ENCODE measurements at regions not wholly inside any gene's neighbourhood (a gene's known extent, or its start where the extent isn't known, plus 50 kb on each side); places are given as distances from the start of the nearest gene placed in this dataset.
A peak's percentile ranks its signal among the peaks of the same experiment; 100 is the strongest.
"Not testable (repeated sequence)": the region's sequence is repeated elsewhere in the genome, so short reads cannot be mapped to it uniquely, and the experiment has no call there.

DNA sequence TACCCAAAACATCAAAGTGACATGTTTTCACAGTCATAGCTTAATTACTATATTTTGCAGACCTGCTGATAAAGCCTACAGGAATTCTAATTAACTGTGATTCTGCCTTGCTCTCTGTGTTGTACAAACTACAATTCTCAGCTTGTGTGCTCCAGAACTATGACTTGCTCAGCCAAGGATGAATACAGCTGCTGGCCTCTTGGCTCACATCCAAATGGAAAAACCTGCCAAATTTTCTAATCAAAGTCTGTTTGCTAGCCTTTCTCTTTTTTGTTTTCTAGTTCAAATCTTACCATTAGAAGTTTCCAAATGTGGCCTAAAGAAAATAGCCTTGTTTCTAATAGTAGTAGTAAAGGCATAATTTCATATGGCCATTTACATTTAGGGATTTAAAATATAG is 1176.8 kb downstream of the FAM133A start:
- H3K36me3 ChIP-seq (ENCODE audit: low read depth), result no peaks in the 10 kb centered on the region
- peaks cover 8% of the 10 kb centered on the region; the same call in 1 of the 2 replicates for H3K4me1 ChIP-seq (replicated peaks; ENCODE audit: insufficient read depth)
- no peaks in the 10 kb centered on the region for H3K79me2 ChIP-seq (ENCODE audit: low read depth)
- no peaks in the 10 kb centered on the region for H4K20me1 ChIP-seq (ENCODE audit: insufficient read depth)
- no peaks in the 10 kb centered on the region for H3K27me3 ChIP-seq (ENCODE audit: insufficient read depth, low read depth)
- no peak for DNase-seq
- ChIA-PET CTCF (no interaction called here), POLR2A (ENCODE audit: unreplicated experiment) (no interaction called here)
- no peak overlapping the region for H3K4me3 ChIP-seq
- H3F3A ChIP-seq (ENCODE audit: insufficient read depth, low read depth), result no peaks in the 10 kb centered on the region
- H3K9me3 ChIP-seq (ENCODE audit: insufficient read depth, low read depth), result no peaks in the 10 kb centered on the region
- H3K27ac ChIP-seq, result no peak overlapping the region
- intact Hi-C loops (cut with micrococcal nuclease; ENCODE audit: unreplicated experiment), result no loop called here
- TF ChIP-seq EZH2 (IDR thresholded peaks at IDR 0.05; ENCODE audit: low read depth), result no peak
- TF ChIP-seq, protein P1, sequence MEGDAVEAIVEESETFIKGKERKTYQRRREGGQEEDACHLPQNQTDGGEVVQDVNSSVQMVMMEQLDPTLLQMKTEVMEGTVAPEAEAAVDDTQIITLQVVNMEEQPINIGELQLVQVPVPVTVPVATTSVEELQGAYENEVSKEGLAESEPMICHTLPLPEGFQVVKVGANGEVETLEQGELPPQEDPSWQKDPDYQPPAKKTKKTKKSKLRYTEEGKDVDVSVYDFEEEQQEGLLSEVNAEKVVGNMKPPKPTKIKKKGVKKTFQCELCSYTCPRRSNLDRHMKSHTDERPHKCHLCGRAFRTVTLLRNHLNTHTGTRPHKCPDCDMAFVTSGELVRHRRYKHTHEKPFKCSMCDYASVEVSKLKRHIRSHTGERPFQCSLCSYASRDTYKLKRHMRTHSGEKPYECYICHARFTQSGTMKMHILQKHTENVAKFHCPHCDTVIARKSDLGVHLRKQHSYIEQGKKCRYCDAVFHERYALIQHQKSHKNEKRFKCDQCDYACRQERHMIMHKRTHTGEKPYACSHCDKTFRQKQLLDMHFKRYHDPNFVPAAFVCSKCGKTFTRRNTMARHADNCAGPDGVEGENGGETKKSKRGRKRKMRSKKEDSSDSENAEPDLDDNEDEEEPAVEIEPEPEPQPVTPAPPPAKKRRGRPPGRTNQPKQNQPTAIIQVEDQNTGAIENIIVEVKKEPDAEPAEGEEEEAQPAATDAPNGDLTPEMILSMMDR (conservative IDR thresholded peaks at IDR 0.05), result no peak
- no peaks in the 10 kb centered on the region for H3K9me2 ChIP-seq (ENCODE audit: insufficient read depth)
- H3K4me2 ChIP-seq, result no peak overlapping the region
- H2AFZ ChIP-seq, result no peak overlapping the region
- no TSS peak for BruUV-seq (replicated peaks)

GRCh38 chrX:94854251-94854650 is 1180.2 kb downstream of the FAM133A start:
- H3F3A ChIP-seq (ENCODE audit: insufficient read depth, low read depth), result no peaks in the 10 kb centered on the region
- H2AFZ ChIP-seq, result no peak overlapping the region
- no peaks in the 10 kb centered on the region for H3K9me2 ChIP-seq (ENCODE audit: insufficient read depth)
- peaks cover 8% of the 10 kb centered on the region; the same call in 1 of the 2 replicates for H3K4me1 ChIP-seq (replicated peaks; ENCODE audit: insufficient read depth)
- CTCF ChIA-PET, result no interaction called here
- BruUV-seq (replicated peaks), result no TSS peak
- H3K79me2 ChIP-seq (ENCODE audit: low read depth), result no peaks in the 10 kb centered on the region
- H3K4me2 ChIP-seq, result peak overlapping the region; percentile 31; the same call in 1 of the 2 replicates
- no peaks in the 10 kb centered on the region for H4K20me1 ChIP-seq (ENCODE audit: insufficient read depth)
- no peaks in the 10 kb centered on the region for H3K27me3 ChIP-seq (ENCODE audit: insufficient read depth, low read depth)
- intact Hi-C loops (cut with micrococcal nuclease; ENCODE audit: unreplicated experiment), result no loop called here
- H3K27ac ChIP-seq, result 0 out of 2 replicates have a peak overlapping the region, but pooled peaks have one; percentile 16
- DNase-seq, result peak in 1 of 2 experiments; percentile 53
- no peaks in the 10 kb centered on the region for H3K36me3 ChIP-seq (ENCODE audit: low read depth)
- TF ChIP-seq, protein P1 (conservative IDR thresholded peaks at IDR 0.05), result no peak
- no peak for TF ChIP-seq EZH2 (IDR thresholded peaks at IDR 0.05; ENCODE audit: low read depth)
- POLR2A ChIA-PET (ENCODE audit: unreplicated experiment), result no interaction called here
- no peak overlapping the region for H3K4me3 ChIP-seq
- H3K9me3 ChIP-seq (ENCODE audit: insufficient read depth, low read depth), result no peaks in the 10 kb centered on the region

DNA sequence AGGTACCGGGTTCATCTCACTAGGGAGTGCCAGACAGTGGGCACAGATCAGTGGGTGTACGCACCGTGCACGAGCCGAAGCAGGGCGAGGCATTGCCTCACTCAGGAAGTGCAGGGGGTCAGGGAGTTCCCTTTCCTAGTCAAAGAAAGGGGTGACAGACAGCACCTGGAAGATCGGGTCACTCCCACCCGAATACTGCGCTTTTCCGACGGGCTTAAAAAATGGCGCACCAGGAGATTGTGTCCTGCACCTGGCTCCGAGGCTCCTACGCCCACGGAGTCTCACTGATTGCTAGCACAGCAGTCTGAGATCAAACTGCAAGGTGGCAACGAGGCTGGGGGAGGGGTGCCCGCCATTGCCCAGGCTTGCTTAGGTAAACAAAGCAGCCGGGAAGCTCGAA is 1188.5 kb downstream of the FAM133A start:
- CTCF ChIA-PET; DNase-seq; H4K20me1 ChIP-seq (ENCODE audit: insufficient read depth); intact Hi-C loops (cut with micrococcal nuclease; ENCODE audit: unreplicated experiment); H3K9me3 ChIP-seq (ENCODE audit: insufficient read depth, low read depth); H3K9me2 ChIP-seq (ENCODE audit: insufficient read depth); H3K27me3 ChIP-seq (ENCODE audit: insufficient read depth, low read depth); H3K27ac ChIP-seq; BruUV-seq (replicated peaks); H3K79me2 ChIP-seq (ENCODE audit: low read depth); H3F3A ChIP-seq (ENCODE audit: insufficient read depth, low read depth); H3K4me1 ChIP-seq (replicated peaks; ENCODE audit: insufficient read depth); POLR2A ChIA-PET (ENCODE audit: unreplicated experiment); H3K36me3 ChIP-seq (ENCODE audit: low read depth): not testable (repeated sequence)
- H3K4me3 ChIP-seq, result peak overlapping the region; percentile 40; the same call in 1 of the 2 replicates
- H2AFZ ChIP-seq, result peak overlapping the region; percentile 50; the same call in 1 of the 2 replicates
- H3K4me2 ChIP-seq, result peak overlapping the region; percentile 56

GRCh38 chrX:94871640-94872039 is 1197.6 kb downstream of the FAM133A start:
- no TSS peak for BruUV-seq (replicated peaks)
- Histone ChIP-seq H3K4me3 (no peak overlapping the region), H3K79me2 (ENCODE audit: low read depth) (no peaks in the 10 kb centered on the region), H3K36me3 (ENCODE audit: low read depth) (no peaks in the 10 kb centered on the region), H3K4me2 (no peak overlapping the region), H3K9me3 (ENCODE audit: insufficient read depth, low read depth) (no peaks in the 10 kb centered on the region), H3K27me3 (ENCODE audit: insufficient read depth, low read depth) (no peaks in the 10 kb centered on the region), H3K9me2 (ENCODE audit: insufficient read depth) (no peaks in the 10 kb centered on the region), H3K4me1 (replicated peaks; ENCODE audit: insufficient read depth) (no peaks in the 10 kb centered on the region), H3K27ac (no peak overlapping the region), H4K20me1 (ENCODE audit: insufficient read depth) (no peaks in the 10 kb centered on the region), H2AFZ (no peak overlapping the region), H3F3A (ENCODE audit: insufficient read depth, low read depth) (no peaks in the 10 kb centered on the region)
- intact Hi-C loops (cut with micrococcal nuclease; ENCODE audit: unreplicated experiment), result no loop called here
- no peak for DNase-seq
- POLR2A ChIA-PET (ENCODE audit: unreplicated experiment), result no interaction called here
- CTCF ChIA-PET, result no interaction called here
- TF ChIP-seq, protein P1 (conservative IDR thresholded peaks at IDR 0.05), result no peak
- TF ChIP-seq EZH2 (IDR thresholded peaks at IDR 0.05; ENCODE audit: low read depth), result no peak

Measured in PC-9 (cell line).